Neural cell (in vitro differentiated cells): ENCODE measurements at regions not wholly inside any gene's neighbourhood (a gene's known extent, or its start where the extent isn't known, plus 50 kb on each side); places are given as distances from the start of the nearest gene placed in this dataset.
"Not testable (repeated sequence)": the region's sequence is repeated elsewhere in the genome, so short reads cannot be mapped to it uniquely, and the experiment has no call there.

Experiments
- H2AFZ ChIP-seq: fragments of 200-600, 300-800 bp; sonication (generic), shearing (Covaris generic); 2 replicates; pipeline ENCODE4 v1.6.0; 2014; ENCODE audit warnings: low read depth, mild to moderate bottlenecking, antibody characterized with exemption, low read length, moderate library complexity
- H3F3A ChIP-seq: fragments of 200-600 bp; shearing (Covaris generic); 2 replicates; pipeline ENCODE4 v1.6.1; 2016; ENCODE audit warnings: mild to moderate bottlenecking, moderate library complexity, mixed read lengths, antibody characterized with exemption, low read length; ENCODE audit not compliant: insufficient read depth, poor library complexity, severe bottlenecking
- H3K27ac ChIP-seq: fragments of 200-600, 300-800 bp; sonication (generic), shearing (Covaris generic); 2 replicates; pipeline ENCODE4 v1.5.1; 2014; ENCODE audit warnings: mild to moderate bottlenecking, low read length, moderate library complexity
- H3K27me3 ChIP-seq: fragments of 300-800, 200-600 bp; sonication (generic), shearing (Covaris generic); 2 replicates; pipeline ENCODE4 v1.6.0; 2014; ENCODE audit warnings: mild to moderate bottlenecking, low read depth, low read length, moderate library complexity; ENCODE audit not compliant: insufficient read depth
- H3K36me3 ChIP-seq: fragments of 300-800, 200-600 bp; sonication (generic), shearing (Covaris generic); 2 replicates; pipeline ENCODE4 v1.5.1; 2014; ENCODE audit warnings: mild to moderate bottlenecking, antibody characterized with exemption, low read length, moderate library complexity; ENCODE audit not compliant: insufficient read depth
- H3K4me2 ChIP-seq: fragments of 300-800, 200-600 bp; sonication (generic), shearing (Covaris generic); 2 replicates; pipeline ENCODE4 v1.6.0; 2014; ENCODE audit warnings: mild to moderate bottlenecking, low read length
- H3K4me3 ChIP-seq: fragments of 300-800, 200-600 bp; sonication (generic), shearing (Covaris generic); 2 replicates; pipeline ENCODE4 v1.5.1; 2014; ENCODE audit warnings: mild to moderate bottlenecking, low read length, moderate library complexity
- H3K79me2 ChIP-seq: fragments of 200-600 bp; shearing (Covaris generic); replicated peaks from 2 replicates; pipeline ENCODE4 v1.6.0; 2014; ENCODE audit warnings: mild to moderate bottlenecking, low read length, moderate library complexity; ENCODE audit not compliant: insufficient read depth
- H3K9ac ChIP-seq: fragments of 300-800, 200-600 bp; sonication (generic), shearing (Covaris generic); 2 replicates; pipeline ENCODE4 v1.6.1; 2016; ENCODE audit warnings: mild to moderate bottlenecking, low read length, mixed read lengths
- H3K9me2 ChIP-seq: fragments of 200-600 bp; shearing (Covaris generic); 2 replicates; pipeline ENCODE4 v1.6.1; 2016; ENCODE audit warnings: mild to moderate bottlenecking, low read length, mixed read lengths; ENCODE audit not compliant: insufficient read depth
- H3K9me3 ChIP-seq: fragments of 200-600, 300-800 bp; sonication (generic), shearing (Covaris generic); 2 replicates; pipeline ENCODE4 v1.6.1; 2016; ENCODE audit warnings: mild to moderate bottlenecking, mixed run types, low read length, moderate library complexity, mixed read lengths
- H4K20me1 ChIP-seq: fragments of 200-600 bp; shearing (Covaris generic); 2 replicates; pipeline ENCODE4 v1.6.1; 2016; ENCODE audit warnings: mild to moderate bottlenecking, mixed run types; ENCODE audit not compliant: insufficient read depth
- CTCF ChIP-seq: fragments of 450-650 bp; IDR thresholded peaks from 2 replicates; pipeline ENCODE4 v1.5.1; 2014; ENCODE audit warnings: antibody characterized with exemption, mild to moderate bottlenecking, moderate library complexity; ENCODE audit not compliant: poor library complexity, severe bottlenecking
- EP300 ChIP-seq: fragments of 450-650 bp; conservative IDR thresholded peaks from 2 replicates; pipeline ENCODE4 v1.6.1; 2014; ENCODE audit warnings: antibody characterized with exemption, mild to moderate bottlenecking, moderate library complexity; ENCODE audit not compliant: poor library complexity, severe bottlenecking
- EZH2 ChIP-seq: fragments of 200-600, 300-800 bp; shearing (Covaris generic), sonication (generic); IDR thresholded peaks from 2 replicates; pipeline ENCODE4 v1.6.1; 2014; ENCODE audit warnings: antibody characterized with exemption, low read length, borderline replicate concordance, mild to moderate bottlenecking; ENCODE audit not compliant: insufficient read depth, poor library complexity, severe bottlenecking
- MXI1 ChIP-seq: fragments of 450-650 bp; conservative IDR thresholded peaks from 2 replicates; pipeline ENCODE4 v1.6.1; 2014; ENCODE audit warnings: antibody characterized with exemption, mild to moderate bottlenecking; ENCODE audit not compliant: poor library complexity, severe bottlenecking
- POLR2AphosphoS5 ChIP-seq: IDR thresholded peaks from 2 replicates; pipeline ENCODE4 v1.6.1; 2012
- RAD21 ChIP-seq: fragments of 450-650 bp; conservative IDR thresholded peaks from 2 replicates; pipeline ENCODE4 v1.6.1; 2014; ENCODE audit warnings: antibody characterized with exemption, mild to moderate bottlenecking, moderate library complexity
- SMC3 ChIP-seq: fragments of 450-650 bp; conservative IDR thresholded peaks from 2 replicates; pipeline ENCODE4 v1.6.1; 2014; ENCODE audit warnings: antibody characterized with exemption, mild to moderate bottlenecking, moderate library complexity; ENCODE audit not compliant: poor library complexity
- TAF1 ChIP-seq: IDR thresholded peaks from 2 replicates; pipeline ENCODE4 v1.6.1; 2012; ENCODE audit warnings: low read depth
- TF ChIP-seq, protein P1 (sequence below): IDR thresholded peaks from 2 replicates; pipeline ENCODE4 v1.6.1; 2012; ENCODE audit warnings: borderline replicate concordance

- not testable (repeated sequence) for H2AFZ ChIP-seq, H3K36me3 ChIP-seq, H3K4me2 ChIP-seq, H4K20me1 ChIP-seq, H3F3A ChIP-seq, H3K9me3 ChIP-seq, H3K79me2 ChIP-seq, H3K4me3 ChIP-seq, H3K9ac ChIP-seq, H3K27me3 ChIP-seq, H3K27ac ChIP-seq, H3K9me2 ChIP-seq
Observed at GRCh38 chr22:44618910-44619309, 83.1 kb upstream of the PRR5 start.

GRCh38 chr22:44618400-44618799 lies 83.6 kb upstream of the PRR5 start:
- Histone ChIP-seq H4K20me1 (no peaks in the 10 kb centered on the region), H3K79me2 (no peaks in the 10 kb centered on the region), H3K9ac (no peak overlapping the region), H3K36me3 (no peaks in the 10 kb centered on the region), H3K27me3 (no peaks in the 10 kb centered on the region), H3K9me3 (peaks cover 3% of the 10 kb centered on the region), H3K9me2 (no peaks in the 10 kb centered on the region), H3K27ac (no peak overlapping the region), H2AFZ (no peak overlapping the region), H3K4me2 (no peak overlapping the region), H3K4me3 (no peak overlapping the region), H3F3A (no peaks in the 10 kb centered on the region)
- TF ChIP-seq EZH2 (no peak), TAF1 (no peak), SMC3 (no peak), MXI1 (no peak), RAD21 (no peak), CTCF (no peak), POLR2AphosphoS5 (no peak), EP300 (no peak)

GRCh38 chr22:44617828-44618227 lies 84.2 kb upstream of the PRR5 start:
- Histone ChIP-seq H3K9me3 (peaks cover 3% of the 10 kb centered on the region), H3K9me2 (no peaks in the 10 kb centered on the region), H3F3A (no peaks in the 10 kb centered on the region), H4K20me1 (no peaks in the 10 kb centered on the region), H3K79me2 (no peaks in the 10 kb centered on the region), H3K27me3 (no peaks in the 10 kb centered on the region), H3K36me3 (no peaks in the 10 kb centered on the region), H3K9ac (no peak overlapping the region), H3K4me2 (no peak overlapping the region), H2AFZ (no peak overlapping the region), H3K4me3 (no peak overlapping the region), H3K27ac (no peak overlapping the region)
- TF ChIP-seq, protein P1, sequence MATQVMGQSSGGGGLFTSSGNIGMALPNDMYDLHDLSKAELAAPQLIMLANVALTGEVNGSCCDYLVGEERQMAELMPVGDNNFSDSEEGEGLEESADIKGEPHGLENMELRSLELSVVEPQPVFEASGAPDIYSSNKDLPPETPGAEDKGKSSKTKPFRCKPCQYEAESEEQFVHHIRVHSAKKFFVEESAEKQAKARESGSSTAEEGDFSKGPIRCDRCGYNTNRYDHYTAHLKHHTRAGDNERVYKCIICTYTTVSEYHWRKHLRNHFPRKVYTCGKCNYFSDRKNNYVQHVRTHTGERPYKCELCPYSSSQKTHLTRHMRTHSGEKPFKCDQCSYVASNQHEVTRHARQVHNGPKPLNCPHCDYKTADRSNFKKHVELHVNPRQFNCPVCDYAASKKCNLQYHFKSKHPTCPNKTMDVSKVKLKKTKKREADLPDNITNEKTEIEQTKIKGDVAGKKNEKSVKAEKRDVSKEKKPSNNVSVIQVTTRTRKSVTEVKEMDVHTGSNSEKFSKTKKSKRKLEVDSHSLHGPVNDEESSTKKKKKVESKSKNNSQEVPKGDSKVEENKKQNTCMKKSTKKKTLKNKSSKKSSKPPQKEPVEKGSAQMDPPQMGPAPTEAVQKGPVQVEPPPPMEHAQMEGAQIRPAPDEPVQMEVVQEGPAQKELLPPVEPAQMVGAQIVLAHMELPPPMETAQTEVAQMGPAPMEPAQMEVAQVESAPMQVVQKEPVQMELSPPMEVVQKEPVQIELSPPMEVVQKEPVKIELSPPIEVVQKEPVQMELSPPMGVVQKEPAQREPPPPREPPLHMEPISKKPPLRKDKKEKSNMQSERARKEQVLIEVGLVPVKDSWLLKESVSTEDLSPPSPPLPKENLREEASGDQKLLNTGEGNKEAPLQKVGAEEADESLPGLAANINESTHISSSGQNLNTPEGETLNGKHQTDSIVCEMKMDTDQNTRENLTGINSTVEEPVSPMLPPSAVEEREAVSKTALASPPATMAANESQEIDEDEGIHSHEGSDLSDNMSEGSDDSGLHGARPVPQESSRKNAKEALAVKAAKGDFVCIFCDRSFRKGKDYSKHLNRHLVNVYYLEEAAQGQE: no peak
- no peak for TF ChIP-seq RAD21
